Body of pancreas (tissue), 4 donors: ENCODE measurements at regions not wholly inside any gene's neighbourhood (a gene's known extent, or its start where the extent isn't known, plus 50 kb on each side); places are given as distances from the start of the nearest gene placed in this dataset.
A peak's percentile ranks its signal among the peaks of the same experiment; 100 is the strongest.
"Not testable (repeated sequence)": the region's sequence is repeated elsewhere in the genome, so short reads cannot be mapped to it uniquely, and the experiment has no call there.

ENCODE experiments used
- ATAC-seq: fragments of 150-250 bp; one replicate; pipeline ENCODE4 v1.9.1; 2016
- DNase-seq, 4 donors: peaks; one replicate each; pipeline ENCODE4 v3.0.0-alpha.2; 2019
- H3K27ac ChIP-seq, 4 donors: fragments of 200-600 bp; sonication (generic); 1 replicate in 3 of 4; 2 replicates in 1 of 4; pipeline versions ENCODE4 v1.5.1 to v1.6.1; 2016 to 2019; ENCODE audit warnings: mild to moderate bottlenecking in 1 of 4, mixed read lengths in 1 of 4, moderate library complexity in 1 of 4
- H3K27me3 ChIP-seq, 2 donors: fragments of 200-600 bp; sonication (generic); one replicate each; pipeline ENCODE4 v1.6.0; 2016; ENCODE audit warnings: mild to moderate bottlenecking in 1 of 2
- H3K36me3 ChIP-seq, 2 donors: fragments of 200-600 bp; sonication (generic); replicated peaks in 1 of 2; 2 replicates each; pipeline ENCODE4 v1.5.1; 2016; ENCODE audit warnings: low read depth in 2 of 2; ENCODE audit not compliant: insufficient read depth in 1 of 2
- H3K4me1 ChIP-seq: fragments of 200-600 bp; sonication (generic); one replicate; pipeline ENCODE4 v1.6.0; 2016
- H3K4me3 ChIP-seq, 2 donors: fragments of 200-600 bp; sonication (generic); 1 replicate in 1 of 2; 2 replicates in 1 of 2; pipeline ENCODE4 v1.5.1; 2016 to 2019
- H3K9me3 ChIP-seq, 3 donors: fragments of 200-600 bp; sonication (generic); 1 replicate in 2 of 3; 2 replicates in 1 of 3; pipeline ENCODE4 v1.5.1; 2016
- CTCF ChIP-seq, 7 experiments: fragments of 450-650 bp in 4 of 7; fragments of 200-600 bp in 3 of 7; sonication (generic) in 3 of 7; IDR thresholded peaks; one replicate each; pipeline ENCODE4 v1.5.1; 2016 to 2019; ENCODE audit warnings: antibody characterized with exemption in 7 of 7
- POLR2A ChIP-seq, 3 donors: fragments of 450-650 bp; IDR thresholded peaks; one replicate each; pipeline ENCODE4 v1.6.1; 2016; ENCODE audit warnings: antibody characterized with exemption in 3 of 3, mild to moderate bottlenecking in 2 of 3
- WGBS, 2 donors: methylation state at CpG; one replicate each; pipeline ENCODE4 v1.1.5; 2017; 5-methylcytosine and 5-hydroxymethylcytosine counted together
- intact Hi-C: fragments of 100-400 bp; cut with DNase I; formaldehyde crosslinking; loops from one replicate; pipeline ENCODE4 v1.15.1; 2023

- no peaks in the 10 kb centered on the region for H3K36me3 ChIP-seq
- intact Hi-C loops, result no loop called here
- no peaks in the 10 kb centered on the region for H3K27me3 ChIP-seq
- no peaks in the 10 kb centered on the region for H3K4me1 ChIP-seq
- TF ChIP-seq POLR2A (IDR thresholded peaks at IDR 0.05), result no peak
- ATAC-seq, result no peak
- H3K27ac ChIP-seq, result no peak overlapping the region
- no peak for DNase-seq
- WGBS, 2 donors, result 84 to 85% methylated on average over 5 of the region's 5 CpGs
- H3K4me3 ChIP-seq, result no peak overlapping the region
- no peaks in the 10 kb centered on the region for H3K9me3 ChIP-seq
Measured at GRCh38 chr10:78229950-78230675, 196.4 kb downstream of the RPS24 start.

GRCh38 chr10:78231327-78231726 lies 197.7 kb downstream of the RPS24 start:
- Histone ChIP-seq H3K4me1 (no peaks in the 10 kb centered on the region), H3K36me3 (no peaks in the 10 kb centered on the region), H3K27ac (no peak overlapping the region), H3K9me3 (no peaks in the 10 kb centered on the region), H3K4me3 (no peak overlapping the region), H3K27me3 (no peaks in the 10 kb centered on the region)
- TF ChIP-seq POLR2A (IDR thresholded peaks at IDR 0.05) (no peak), CTCF (IDR thresholded peaks at IDR 0.05) (no peak)
- ATAC-seq (no peak), DNase-seq (no peak)
- intact Hi-C loops, result no loop called here
- WGBS, 2 donors, result 78% methylated on average over 4 to 5 of the region's 5 CpGs

GRCh38 chr10:78231939-78232338 lies 198.3 kb downstream of the RPS24 start:
- Histone ChIP-seq H3K4me1 (no peaks in the 10 kb centered on the region), H3K27ac (no peak overlapping the region), H3K4me3 (no peak overlapping the region), H3K36me3 (no peaks in the 10 kb centered on the region), H3K9me3 (no peaks in the 10 kb centered on the region), H3K27me3 (no peaks in the 10 kb centered on the region)
- ATAC-seq, result peak; percentile 38
- DNase-seq, result peak in 3 of 4 donors; percentile 36 to 51 (median 48)
- TF ChIP-seq POLR2A (IDR thresholded peaks at IDR 0.05) (no peak), CTCF (IDR thresholded peaks at IDR 0.05) (peak in 4 of 7 experiments; percentile 31 to 48 (median 42))
- intact Hi-C loops, result no loop called here
- WGBS, 2 donors, result 32 to 36% methylated on average over 4 of the region's 4 CpGs

GRCh38 chr10:78236416-78237015 lies 202.9 kb downstream of the RPS24 start:
- WGBS, 2 donors, result 70 to 82% methylated on average over 7 of the region's 7 CpGs
- intact Hi-C loops, result no loop called here
- no peak for DNase-seq
- TF ChIP-seq CTCF (IDR thresholded peaks at IDR 0.05) (no peak), POLR2A (IDR thresholded peaks at IDR 0.05) (no peak)
- no peak for ATAC-seq
- H3K27me3 ChIP-seq, result no peaks in the 10 kb centered on the region
- H3K27ac ChIP-seq, result no peak overlapping the region
- H3K4me3 ChIP-seq, result no peak overlapping the region
- no peaks in the 10 kb centered on the region for H3K36me3 ChIP-seq
- no peaks in the 10 kb centered on the region for H3K9me3 ChIP-seq
- H3K4me1 ChIP-seq, result no peaks in the 10 kb centered on the region

- H3K27me3 ChIP-seq, H3K27ac ChIP-seq, H3K9me3 ChIP-seq, H3K4me3 ChIP-seq, DNase-seq, intact Hi-C loops, H3K36me3 ChIP-seq, H3K4me1 ChIP-seq, ATAC-seq: not testable (repeated sequence)
- WGBS, 2 donors, result 59 to 73% methylated on average over 5 of the region's 5 CpGs
Measured at GRCh38 chr10:78237951-78238350, 204.3 kb downstream of the RPS24 start.
